A549 (cell line): ENCODE measurements at regions not wholly inside any gene's neighbourhood (a gene's known extent, or its start where the extent isn't known, plus 50 kb on each side); places are given as distances from the start of the nearest gene placed in this dataset.

Experiments used
- BHLHE40 ChIP-seq: IDR thresholded peaks from 2 replicates; pipeline ENCODE4 v1.6.1; 2012; ENCODE audit warnings: low read depth, low read length, inconsistent platforms
- ZSCAN20 ChIP-seq: fragments of 250-450 bp; sonication (Bioruptor Pico); IDR thresholded peaks from 2 replicates; pipeline ENCODE4 v1.8.0; 2022; ENCODE audit warnings: mild to moderate bottlenecking, moderate library complexity
- TF ChIP-seq, protein P1 (sequence below): fragments of >200 bp; sonication (Bioruptor Twin); formaldehyde crosslinking; IDR thresholded peaks from 3 replicates; pipeline ENCODE4 v1.5.1; 2016

DNA sequence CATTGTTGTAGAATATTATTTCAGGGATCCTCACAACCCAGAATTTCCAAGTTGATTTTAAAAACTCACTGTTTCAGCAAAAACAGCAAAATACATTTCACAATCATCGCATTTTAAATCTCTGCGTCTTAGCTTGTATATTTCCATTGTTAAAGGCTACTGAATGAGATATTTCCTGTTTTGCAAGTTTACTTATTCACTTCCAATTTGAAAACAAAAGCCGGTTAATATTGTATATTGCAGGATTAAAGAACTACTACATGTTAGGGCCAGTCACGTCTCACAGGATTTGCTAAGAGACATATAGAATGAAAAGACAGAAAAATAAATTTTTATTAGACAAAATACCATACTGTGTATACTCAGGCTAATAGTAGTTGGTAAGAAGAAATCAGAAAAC, 395.9 kb upstream of the CDH9 start:
- TF ChIP-seq, protein P1, sequence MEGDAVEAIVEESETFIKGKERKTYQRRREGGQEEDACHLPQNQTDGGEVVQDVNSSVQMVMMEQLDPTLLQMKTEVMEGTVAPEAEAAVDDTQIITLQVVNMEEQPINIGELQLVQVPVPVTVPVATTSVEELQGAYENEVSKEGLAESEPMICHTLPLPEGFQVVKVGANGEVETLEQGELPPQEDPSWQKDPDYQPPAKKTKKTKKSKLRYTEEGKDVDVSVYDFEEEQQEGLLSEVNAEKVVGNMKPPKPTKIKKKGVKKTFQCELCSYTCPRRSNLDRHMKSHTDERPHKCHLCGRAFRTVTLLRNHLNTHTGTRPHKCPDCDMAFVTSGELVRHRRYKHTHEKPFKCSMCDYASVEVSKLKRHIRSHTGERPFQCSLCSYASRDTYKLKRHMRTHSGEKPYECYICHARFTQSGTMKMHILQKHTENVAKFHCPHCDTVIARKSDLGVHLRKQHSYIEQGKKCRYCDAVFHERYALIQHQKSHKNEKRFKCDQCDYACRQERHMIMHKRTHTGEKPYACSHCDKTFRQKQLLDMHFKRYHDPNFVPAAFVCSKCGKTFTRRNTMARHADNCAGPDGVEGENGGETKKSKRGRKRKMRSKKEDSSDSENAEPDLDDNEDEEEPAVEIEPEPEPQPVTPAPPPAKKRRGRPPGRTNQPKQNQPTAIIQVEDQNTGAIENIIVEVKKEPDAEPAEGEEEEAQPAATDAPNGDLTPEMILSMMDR: no peak
- no peak for TF ChIP-seq ZSCAN20 (CRISPR knock-in tag)
- no peak for TF ChIP-seq BHLHE40
